Activated naive CD4-positive, alpha-beta T cell treated with anti-CD3 and anti-CD28 coated beads, Interleukin-2, amount 10 ng/mL, durations not matched to agents 7 days and 5 days (primary cell): ENCODE measurements at regions not wholly inside any gene's neighbourhood (a gene's known extent, or its start where the extent isn't known, plus 50 kb on each side); places are given as distances from the start of the nearest gene placed in this dataset.

Experiments used
- CTCF ChIA-PET: fragments of 350-600 bp; sonication (Branson Sonifier 250); formaldehyde crosslinking; loops from one replicate; lab custom pipeline; 2021; ENCODE audit warnings: antibody characterized with exemption; lab: Charles Lee
- DNase-seq: peaks from one replicate; pipeline ENCODE4 v3.0.0-alpha.2; 2020
- H3K27ac Mint-ChIP-seq: one replicate; pipeline ENCODE4 v1.8.0; 2021; ENCODE audit warnings: mild to moderate bottlenecking, moderate library complexity, mixed read lengths
- H3K27me3 Mint-ChIP-seq: one replicate; pipeline ENCODE4 v1.8.0; 2021; ENCODE audit warnings: mild to moderate bottlenecking, mixed read lengths
- H3K36me3 Mint-ChIP-seq: one replicate; pipeline ENCODE4 v1.8.0; 2021; ENCODE audit warnings: mixed read lengths
- H3K4me1 Mint-ChIP-seq: one replicate; pipeline ENCODE4 v1.8.0; 2021; ENCODE audit warnings: mixed read lengths
- H3K4me3 Mint-ChIP-seq: one replicate; pipeline ENCODE4 v1.8.0; 2021; ENCODE audit warnings: mild to moderate bottlenecking, moderate library complexity, mixed read lengths
- H3K9me3 Mint-ChIP-seq: one replicate; pipeline ENCODE4 v1.8.0; 2021; ENCODE audit warnings: mixed read lengths

GRCh38 chr5:20500546-20500945, 512.5 kb upstream of the CDH18 start:
- Mint-ChIP-seq H3K4me1 (no peaks in the 10 kb centered on the region), H3K9me3 (peaks cover 3% of the 10 kb centered on the region), H3K27ac (no peak overlapping the region), H3K27me3 (no peaks in the 10 kb centered on the region), H3K36me3 (no peaks in the 10 kb centered on the region), H3K4me3 (no peak overlapping the region)
- no peak for DNase-seq
- CTCF ChIA-PET = no interaction called here

- no peaks in the 10 kb centered on the region for H3K27me3 Mint-ChIP-seq
- CTCF ChIA-PET = no interaction called here
- H3K4me1 Mint-ChIP-seq = no peaks in the 10 kb centered on the region
- no peak overlapping the region for H3K4me3 Mint-ChIP-seq
- H3K9me3 Mint-ChIP-seq = peaks cover 2% of the 10 kb centered on the region
- no peaks in the 10 kb centered on the region for H3K36me3 Mint-ChIP-seq
- DNase-seq = no peak
- no peak overlapping the region for H3K27ac Mint-ChIP-seq
These were observed 510.9 kb upstream of the CDH18 start for GRCh38 chr5:20498926-20499325.

DNA sequence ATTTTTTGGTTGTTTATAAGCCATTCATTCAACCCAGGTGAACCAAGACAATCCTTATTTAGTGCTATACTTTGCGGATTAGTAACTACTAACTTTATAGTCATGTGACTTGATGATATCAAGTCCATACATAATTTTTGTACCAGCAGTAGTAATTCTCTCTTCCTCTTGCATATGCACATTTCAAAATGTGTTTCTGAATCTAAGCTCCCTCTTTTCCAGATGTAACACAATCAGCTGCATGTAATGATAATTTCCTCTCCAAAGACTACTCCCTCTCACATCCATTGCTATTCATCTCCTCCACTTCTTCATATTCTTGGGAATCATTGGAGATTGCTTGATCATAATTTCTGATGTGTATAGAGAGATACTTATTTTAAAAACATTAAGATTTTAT, 510.1 kb upstream of the CDH18 start:
- CTCF ChIA-PET = no interaction called here
- Mint-ChIP-seq H3K36me3 (no peaks in the 10 kb centered on the region), H3K4me3 (no peak overlapping the region), H3K27ac (no peak overlapping the region), H3K27me3 (no peaks in the 10 kb centered on the region), H3K4me1 (no peaks in the 10 kb centered on the region), H3K9me3 (peaks cover 2% of the 10 kb centered on the region)
- no peak for DNase-seq

GRCh38 chr5:20497356-20497755, 509.4 kb upstream of the CDH18 start:
- DNase-seq = no peak
- Mint-ChIP-seq H3K27ac (no peak overlapping the region), H3K27me3 (no peaks in the 10 kb centered on the region), H3K36me3 (no peaks in the 10 kb centered on the region), H3K9me3 (peaks cover 2% of the 10 kb centered on the region), H3K4me1 (no peaks in the 10 kb centered on the region), H3K4me3 (no peak overlapping the region)
- CTCF ChIA-PET = no interaction called here

GRCh38 chr5:20494706-20495105, 506.7 kb upstream of the CDH18 start:
- no peak overlapping the region for H3K27ac Mint-ChIP-seq
- CTCF ChIA-PET = no interaction called here
- no peaks in the 10 kb centered on the region for H3K4me1 Mint-ChIP-seq
- no peak for DNase-seq
- H3K9me3 Mint-ChIP-seq = peaks cover 2% of the 10 kb centered on the region
- H3K27me3 Mint-ChIP-seq = no peaks in the 10 kb centered on the region
- H3K4me3 Mint-ChIP-seq = no peak overlapping the region
- H3K36me3 Mint-ChIP-seq = no peaks in the 10 kb centered on the region

- H3K4me1 Mint-ChIP-seq = no peaks in the 10 kb centered on the region
- peaks cover 3% of the 10 kb centered on the region for H3K9me3 Mint-ChIP-seq
- DNase-seq = no peak
- no peak overlapping the region for H3K27ac Mint-ChIP-seq
- H3K36me3 Mint-ChIP-seq = no peaks in the 10 kb centered on the region
- CTCF ChIA-PET = no interaction called here
- H3K4me3 Mint-ChIP-seq = no peak overlapping the region
- no peaks in the 10 kb centered on the region for H3K27me3 Mint-ChIP-seq
These were observed 498.8 kb upstream of the CDH18 start for GRCh38 chr5:20486826-20487225.

DNA sequence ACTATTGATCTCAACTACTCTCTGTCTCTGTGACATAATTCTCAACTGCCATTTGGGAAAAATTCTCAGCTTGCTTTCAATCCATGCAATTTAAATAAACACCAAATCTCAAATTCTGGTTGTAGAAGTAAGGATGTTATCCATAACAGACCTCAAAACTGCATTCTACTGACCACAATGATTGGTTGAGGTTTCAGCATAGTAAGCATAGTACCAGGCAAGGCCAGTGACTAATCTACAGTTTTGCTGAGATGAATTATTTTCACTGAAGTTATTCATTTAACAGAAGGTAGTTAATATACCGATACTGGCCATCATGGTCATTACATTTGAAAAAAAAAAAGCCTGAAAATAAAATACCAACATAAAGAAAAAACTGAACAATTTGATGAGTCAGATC, 488.0 kb upstream of the CDH18 start:
- Mint-ChIP-seq H3K27ac (no peak overlapping the region), H3K4me3 (no peak overlapping the region), H3K36me3 (no peaks in the 10 kb centered on the region), H3K9me3 (peaks cover 18% of the 10 kb centered on the region), H3K4me1 (no peaks in the 10 kb centered on the region), H3K27me3 (no peaks in the 10 kb centered on the region)
- CTCF ChIA-PET = no interaction called here
- no peak for DNase-seq

GRCh38 chr5:20470997-20471396, 483.0 kb upstream of the CDH18 start:
- DNase-seq = no peak
- CTCF ChIA-PET = no interaction called here
- Mint-ChIP-seq H3K27ac (no peak overlapping the region), H3K9me3 (peaks cover 2% of the 10 kb centered on the region), H3K36me3 (no peaks in the 10 kb centered on the region), H3K4me3 (no peak overlapping the region), H3K27me3 (no peaks in the 10 kb centered on the region), H3K4me1 (no peaks in the 10 kb centered on the region)

- CTCF ChIA-PET = no interaction called here
- no peak overlapping the region for H3K27ac Mint-ChIP-seq
- no peak for DNase-seq
- no peaks in the 10 kb centered on the region for H3K4me1 Mint-ChIP-seq
- H3K27me3 Mint-ChIP-seq = no peaks in the 10 kb centered on the region
- H3K4me3 Mint-ChIP-seq = no peak overlapping the region
- no peaks in the 10 kb centered on the region for H3K9me3 Mint-ChIP-seq
- H3K36me3 Mint-ChIP-seq = no peaks in the 10 kb centered on the region
These were observed 481.8 kb upstream of the CDH18 start for GRCh38 chr5:20469792-20470191.

- DNase-seq = no peak
- no peak overlapping the region for H3K27ac Mint-ChIP-seq
- H3K36me3 Mint-ChIP-seq = no peaks in the 10 kb centered on the region
- H3K27me3 Mint-ChIP-seq = no peaks in the 10 kb centered on the region
- no peak overlapping the region for H3K4me3 Mint-ChIP-seq
- no peaks in the 10 kb centered on the region for H3K4me1 Mint-ChIP-seq
- CTCF ChIA-PET = no interaction called here
- peaks cover 3% of the 10 kb centered on the region for H3K9me3 Mint-ChIP-seq
These were observed 481.4 kb upstream of the CDH18 start for GRCh38 chr5:20469390-20469789.

GRCh38 chr5:20466512-20466911, 478.5 kb upstream of the CDH18 start:
- Mint-ChIP-seq H3K36me3 (no peaks in the 10 kb centered on the region), H3K9me3 (peaks cover 15% of the 10 kb centered on the region), H3K27me3 (no peaks in the 10 kb centered on the region), H3K27ac (no peak overlapping the region), H3K4me1 (no peaks in the 10 kb centered on the region), H3K4me3 (no peak overlapping the region)
- no peak for DNase-seq
- CTCF ChIA-PET = no interaction called here

GRCh38 chr5:20463206-20463605, 475.2 kb upstream of the CDH18 start:
- DNase-seq = no peak
- CTCF ChIA-PET = no interaction called here
- Mint-ChIP-seq H3K27ac (no peak overlapping the region), H3K27me3 (no peaks in the 10 kb centered on the region), H3K4me3 (no peak overlapping the region), H3K36me3 (no peaks in the 10 kb centered on the region), H3K9me3 (peaks cover 15% of the 10 kb centered on the region), H3K4me1 (no peaks in the 10 kb centered on the region)

- no peaks in the 10 kb centered on the region for H3K4me1 Mint-ChIP-seq
- peaks cover 18% of the 10 kb centered on the region for H3K9me3 Mint-ChIP-seq
- no peak overlapping the region for H3K4me3 Mint-ChIP-seq
- no peak overlapping the region for H3K27ac Mint-ChIP-seq
- no peak for DNase-seq
- H3K36me3 Mint-ChIP-seq = no peaks in the 10 kb centered on the region
- CTCF ChIA-PET = no interaction called here
- H3K27me3 Mint-ChIP-seq = no peaks in the 10 kb centered on the region
These were observed 458.1 kb upstream of the CDH18 start for GRCh38 chr5:20446121-20446520.

DNA sequence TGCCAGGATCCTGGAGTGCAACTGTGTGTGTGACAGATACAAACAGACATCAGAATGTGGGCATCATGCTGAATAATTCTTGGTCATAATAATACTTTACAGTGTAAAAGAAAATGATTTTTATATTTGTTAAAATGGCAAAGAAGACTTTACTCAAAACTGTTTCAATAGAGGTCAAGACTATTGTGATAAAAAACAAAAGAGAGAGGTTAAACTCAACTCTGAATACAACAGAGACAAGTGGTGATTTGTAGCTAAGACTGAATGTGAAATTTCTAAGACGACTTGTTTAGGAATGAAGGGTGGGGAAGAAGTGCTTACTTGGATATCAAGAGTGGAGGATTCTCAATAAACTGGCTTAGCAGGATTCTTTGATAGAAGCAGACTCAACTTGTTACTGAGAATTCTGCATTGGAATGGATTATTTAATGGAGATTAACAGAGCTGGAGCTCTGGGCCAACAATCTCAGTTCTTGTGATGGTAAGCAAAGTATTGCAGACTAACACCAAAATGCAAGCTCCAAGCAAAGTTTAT, 457.4 kb upstream of the CDH18 start:
- Mint-ChIP-seq H3K9me3 (peaks cover 18% of the 10 kb centered on the region), H3K4me1 (no peaks in the 10 kb centered on the region), H3K4me3 (no peak overlapping the region), H3K36me3 (no peaks in the 10 kb centered on the region), H3K27ac (no peak overlapping the region), H3K27me3 (no peaks in the 10 kb centered on the region)
- CTCF ChIA-PET = no interaction called here
- DNase-seq = no peak

DNA sequence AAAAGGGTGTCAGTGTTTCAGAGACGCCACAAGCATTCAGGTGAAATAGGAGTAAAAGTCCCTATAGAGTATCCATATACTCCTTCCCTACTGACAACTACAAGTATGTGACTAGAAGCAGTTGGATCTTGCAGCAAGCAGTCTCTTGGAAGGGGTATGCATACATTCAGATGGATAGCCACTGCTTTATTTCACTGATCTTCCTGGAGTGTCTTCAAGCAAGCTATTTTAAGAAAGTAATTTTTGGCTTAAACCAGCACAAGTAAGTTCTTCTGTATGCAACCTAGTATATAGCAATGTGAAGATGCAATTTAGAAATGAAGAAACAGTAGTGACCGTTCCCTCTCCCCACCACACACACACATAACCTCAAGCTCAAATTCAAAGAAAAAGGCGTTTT, 446.8 kb upstream of the CDH18 start:
- no peaks in the 10 kb centered on the region for H3K27me3 Mint-ChIP-seq
- DNase-seq = no peak
- no peak overlapping the region for H3K27ac Mint-ChIP-seq
- no peak overlapping the region for H3K4me3 Mint-ChIP-seq
- H3K4me1 Mint-ChIP-seq = no peaks in the 10 kb centered on the region
- H3K36me3 Mint-ChIP-seq = no peaks in the 10 kb centered on the region
- H3K9me3 Mint-ChIP-seq = peaks cover 2% of the 10 kb centered on the region
- CTCF ChIA-PET = no interaction called here
